IPS DF 4.7 (cell line): ENCODE measurements at regions not wholly inside any gene's neighbourhood (a gene's known extent, or its start where the extent isn't known, plus 50 kb on each side); places are given as distances from the start of the nearest gene placed in this dataset.
A peak's percentile ranks its signal among the peaks of the same experiment; 100 is the strongest.

Experiments
- DNase-seq: peaks from one replicate; pipeline ENCODE4 v3.0.0-alpha.2; 2013; ENCODE audit warnings: low spot score; ENCODE audit errors: extremely low read depth

DNA sequence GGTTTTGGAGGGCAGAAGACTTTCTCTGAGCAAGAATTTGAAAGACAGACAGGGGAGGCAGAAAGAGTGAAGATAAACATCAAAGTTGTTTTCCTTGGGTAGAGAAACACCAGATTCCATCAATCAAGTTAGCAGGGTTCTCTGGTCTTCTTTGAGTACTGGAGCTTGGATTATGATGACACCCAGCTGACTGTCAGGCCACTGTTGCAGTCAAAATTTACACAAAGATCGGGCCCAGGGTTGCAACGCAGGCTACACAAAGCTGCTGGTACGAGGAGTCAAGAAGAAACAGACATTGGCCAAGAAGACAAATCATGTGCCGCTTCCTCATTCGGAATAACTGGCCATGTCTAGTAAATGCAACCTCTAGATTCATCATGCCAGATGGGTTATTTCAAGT is 396.2 kb upstream of the XYLT1 start:
- DNase-seq, result no peak

DNA sequence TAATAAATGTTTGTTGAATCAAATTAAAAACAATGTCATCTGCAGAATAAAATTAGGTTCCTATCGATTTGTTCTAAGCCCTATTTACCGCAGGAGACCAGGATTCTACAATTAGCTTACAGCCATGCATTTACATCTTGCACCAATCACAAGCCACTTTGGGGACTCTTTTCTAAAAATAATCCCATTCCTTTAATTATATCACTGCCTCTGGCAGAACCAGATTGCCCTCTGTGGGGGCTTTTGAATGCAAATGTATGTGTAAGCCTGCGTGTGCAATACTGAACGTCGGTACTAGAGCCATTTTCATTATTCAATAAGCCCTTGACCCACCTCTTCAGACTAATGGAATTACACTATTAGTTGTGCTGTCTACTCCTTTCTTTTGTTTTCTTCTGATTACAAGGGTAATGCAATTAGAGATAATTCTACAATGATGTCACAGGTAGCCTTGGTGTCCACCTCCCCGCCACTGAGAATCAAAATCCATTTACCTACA is 391.3 kb upstream of the XYLT1 start:
- DNase-seq, result no peak

DNA sequence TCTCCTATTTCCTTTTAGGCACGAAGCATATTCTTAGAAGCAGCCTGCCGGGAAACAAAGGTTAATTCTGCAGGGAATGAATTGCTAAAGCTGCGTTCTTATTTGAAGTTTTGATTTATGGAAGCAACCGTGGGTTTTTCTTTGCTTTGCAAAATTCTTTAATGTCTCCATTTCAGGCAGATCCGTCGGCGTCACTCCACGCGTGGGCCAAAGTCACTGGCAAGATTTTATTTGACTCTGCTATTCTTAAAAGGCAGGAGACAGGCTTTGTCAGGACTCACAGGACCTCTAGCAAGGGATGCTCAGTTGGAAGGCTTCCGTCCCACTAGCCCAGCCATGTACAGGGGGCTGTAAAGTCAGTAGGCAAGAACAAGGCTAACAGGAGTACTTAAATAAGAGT is 387.3 kb upstream of the XYLT1 start:
- no peak for DNase-seq

DNA sequence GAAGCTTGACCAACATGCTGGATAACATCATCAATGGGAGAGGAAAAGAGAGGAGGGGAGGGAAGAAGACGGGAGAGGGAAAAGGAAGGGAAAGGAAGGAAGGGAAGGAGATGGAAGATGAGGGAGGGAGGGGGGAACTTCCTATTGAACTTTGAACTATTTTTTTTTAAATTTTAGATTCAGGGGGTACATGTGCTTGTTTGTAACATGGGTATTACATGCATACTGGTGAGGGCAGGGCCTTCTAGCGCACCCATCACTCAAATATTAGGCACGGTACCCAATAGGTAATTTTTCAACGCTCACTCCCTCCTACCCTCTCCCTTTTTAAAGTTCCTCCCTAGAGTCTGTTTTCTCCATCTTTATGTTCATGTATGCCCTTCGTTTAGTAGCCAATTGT is 383.2 kb upstream of the XYLT1 start:
- DNase-seq, result no peak

GRCh38 chr16:17852977-17853702 is 382.4 kb upstream of the XYLT1 start:
- DNase-seq, result no peak

DNA sequence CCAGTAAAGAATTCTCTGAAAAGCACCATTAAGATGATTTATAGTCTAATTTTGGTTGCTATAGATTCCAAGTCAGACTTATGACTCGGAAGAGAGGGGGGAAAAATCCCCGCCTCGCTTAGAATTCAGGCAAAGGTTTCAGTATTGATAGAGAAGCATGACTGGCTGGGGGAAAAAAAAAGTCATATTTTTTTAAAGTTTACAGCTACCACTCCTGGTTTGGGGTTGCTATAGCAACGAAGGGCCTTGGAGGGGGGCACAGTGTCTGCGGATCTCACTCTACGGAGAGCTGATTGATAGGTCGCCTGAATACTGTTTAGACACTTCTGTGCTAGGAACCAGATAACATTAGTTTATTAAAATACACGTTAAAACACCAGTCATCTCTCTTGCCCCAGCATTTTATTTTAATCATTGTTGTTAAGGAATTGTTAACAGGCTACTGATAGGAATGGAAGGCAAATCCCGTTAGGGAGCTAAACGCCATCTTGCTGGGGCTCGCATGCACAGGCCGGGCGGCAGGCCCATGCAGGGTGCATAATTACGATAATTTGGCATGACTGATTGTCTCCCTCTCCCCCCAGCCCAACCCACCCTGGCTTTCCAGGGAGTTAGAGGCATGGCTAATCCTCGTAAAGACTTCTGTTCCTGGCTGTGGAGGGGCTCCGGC is 380.0 kb upstream of the XYLT1 start:
- DNase-seq, result no peak

GRCh38 chr16:17847234-17847795 is 376.6 kb upstream of the XYLT1 start:
- DNase-seq, result no peak

DNA sequence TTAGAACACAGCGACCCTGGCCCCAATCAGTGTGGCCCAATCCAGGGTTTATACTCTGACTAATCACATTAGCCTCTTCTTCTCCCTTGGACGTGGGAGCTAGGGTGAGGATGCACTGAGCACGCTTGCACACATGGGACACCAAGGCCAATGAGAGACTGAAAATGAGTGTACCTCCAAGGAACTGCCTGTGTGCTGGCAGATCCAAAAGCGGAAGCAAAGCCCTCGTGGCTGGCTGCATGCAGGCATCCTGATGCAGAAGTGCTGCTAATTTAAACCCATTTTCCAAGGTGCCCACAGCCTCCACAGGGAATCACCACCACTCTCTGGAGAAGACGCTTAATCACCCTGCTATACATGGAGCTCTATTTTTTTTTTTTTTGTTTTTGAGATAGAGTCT is 375.3 kb upstream of the XYLT1 start:
- DNase-seq, result no peak

GRCh38 chr16:17845031-17845430 is 374.3 kb upstream of the XYLT1 start:
- DNase-seq, result no peak

DNA sequence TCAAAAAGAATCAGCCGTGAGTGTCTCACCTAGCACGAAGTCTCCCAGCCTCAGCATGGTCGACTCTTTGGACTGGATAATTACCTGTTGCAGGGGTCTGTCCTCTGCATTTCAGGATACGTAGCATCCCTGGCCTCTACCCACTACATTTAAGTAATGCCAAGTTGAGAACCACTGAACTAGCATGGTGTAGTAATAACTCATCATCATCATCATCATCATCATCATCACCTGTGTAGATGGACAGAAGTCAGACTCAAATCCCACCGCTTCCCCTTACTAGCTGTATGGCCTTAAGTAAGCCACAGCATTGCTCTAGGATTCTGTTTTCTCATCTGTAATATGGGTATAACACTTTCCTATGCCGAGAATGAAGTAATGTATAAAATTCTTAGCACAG is 373.1 kb upstream of the XYLT1 start:
- no peak for DNase-seq

DNA sequence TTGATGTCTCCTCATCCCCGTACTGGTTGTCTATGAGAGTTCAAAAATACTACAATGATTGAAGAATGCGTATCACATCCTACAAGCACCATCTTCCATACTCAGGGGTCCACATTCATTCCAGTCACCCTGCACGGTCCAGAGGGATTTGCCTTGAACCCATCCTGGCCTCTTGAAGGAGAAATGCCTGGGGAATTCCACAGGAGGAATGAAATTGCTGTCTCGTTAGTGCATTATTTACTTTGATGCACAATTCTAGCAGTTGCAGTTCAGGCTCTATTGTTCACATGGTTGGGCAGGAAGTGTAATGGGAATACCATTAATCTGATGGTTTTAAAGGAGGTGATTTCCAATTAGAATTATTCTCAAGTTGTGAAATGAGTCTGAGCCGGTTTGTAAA is 369.1 kb upstream of the XYLT1 start:
- no peak for DNase-seq

GRCh38 chr16:17839272-17839671 is 368.5 kb upstream of the XYLT1 start:
- no peak for DNase-seq

DNA sequence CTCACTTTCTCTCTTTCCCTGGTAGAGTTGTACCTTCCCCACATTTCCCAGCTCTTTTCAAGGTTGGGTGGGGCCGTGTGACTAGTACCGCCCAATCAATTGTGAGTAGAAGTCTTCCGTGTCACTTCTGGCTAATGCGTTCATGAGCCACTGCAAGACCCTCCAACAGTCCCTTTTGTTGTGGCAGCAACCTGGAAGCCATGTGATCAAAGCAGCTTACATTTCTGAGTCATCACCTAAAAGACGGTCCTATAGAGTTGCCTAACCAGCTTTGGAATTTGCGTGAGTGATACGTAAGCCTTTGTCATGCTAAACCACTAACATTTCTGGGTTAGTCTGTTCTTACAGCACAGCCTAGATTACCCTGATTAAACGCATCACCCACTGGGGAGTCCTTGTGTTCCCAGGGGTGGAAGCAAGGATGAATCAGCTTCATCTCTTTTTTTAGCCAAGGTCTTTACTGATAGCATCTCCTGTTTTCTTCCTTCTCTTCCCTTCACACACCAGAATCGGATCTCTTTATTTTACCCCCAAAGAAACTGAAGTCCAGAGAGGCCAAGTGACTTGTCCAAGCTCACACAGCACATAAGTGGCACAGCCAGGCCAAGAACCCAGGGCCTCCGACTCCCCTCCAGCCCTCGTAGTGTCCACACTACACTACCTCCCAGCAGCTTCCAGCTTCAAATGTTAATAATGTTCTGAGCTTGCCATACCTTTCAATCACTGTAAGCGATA is 366.3 kb upstream of the XYLT1 start:
- peak; percentile 75 for DNase-seq

DNA sequence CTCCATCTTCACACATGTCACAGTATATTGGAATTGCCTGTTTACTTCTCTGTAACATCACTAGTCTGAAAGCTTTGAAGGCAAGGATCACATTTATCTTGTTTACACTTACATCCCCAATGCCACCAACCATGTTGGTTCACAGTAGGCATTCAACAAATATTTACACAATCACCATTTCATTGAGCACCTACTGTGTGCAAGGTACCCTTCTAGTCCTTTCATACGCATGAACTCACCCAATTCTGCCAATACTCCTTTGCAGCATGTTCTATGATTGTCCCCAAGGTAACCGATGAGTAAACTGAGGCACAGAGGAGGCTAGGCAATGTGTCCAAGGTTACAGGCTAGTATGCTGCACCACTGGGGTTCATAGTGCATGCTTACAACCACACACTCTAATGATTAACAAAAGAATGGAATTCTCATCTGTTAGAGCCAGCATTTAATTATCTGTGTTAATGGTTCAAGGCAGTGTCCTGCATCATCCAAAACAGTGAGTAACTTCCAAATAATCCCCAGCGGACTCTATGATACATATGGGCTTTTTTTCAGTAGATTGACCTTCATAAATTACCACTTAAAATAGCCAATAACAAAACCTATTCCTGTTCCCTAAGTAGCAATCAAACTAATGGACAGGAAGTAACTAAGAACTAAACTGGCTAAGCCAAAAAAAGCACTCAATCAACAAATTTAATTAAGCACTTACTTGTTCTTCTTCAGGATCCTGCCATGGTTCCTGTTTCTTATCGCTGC is 364.5 kb upstream of the XYLT1 start:
- DNase-seq, result no peak

- DNase-seq, result no peak
Measured at GRCh38 chr16:17832738-17833137, 362.0 kb upstream of the XYLT1 start.

GRCh38 chr16:17831330-17831729 is 360.6 kb upstream of the XYLT1 start:
- DNase-seq, result no peak

DNA sequence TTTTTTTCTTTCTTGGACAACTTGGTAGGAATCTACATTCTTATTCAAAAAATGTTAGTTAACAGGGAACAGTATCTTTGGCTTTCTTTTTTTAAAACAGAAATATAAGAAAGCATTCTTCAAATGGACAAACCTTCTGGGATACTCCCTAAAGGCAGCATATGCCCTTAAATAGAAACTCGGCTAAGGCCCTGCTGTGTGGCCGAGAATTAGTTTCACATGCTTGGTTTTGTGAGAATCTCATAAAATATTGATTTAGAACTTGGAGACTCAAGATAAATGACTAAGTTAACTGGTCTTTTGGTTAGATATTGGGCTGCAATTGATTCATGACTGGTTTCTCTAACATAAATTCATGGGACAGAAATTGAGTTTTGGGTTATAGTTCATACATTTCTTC is 359.9 kb upstream of the XYLT1 start:
- DNase-seq, result no peak

GRCh38 chr16:17829811-17830210 is 359.1 kb upstream of the XYLT1 start:
- DNase-seq, result no peak

DNA sequence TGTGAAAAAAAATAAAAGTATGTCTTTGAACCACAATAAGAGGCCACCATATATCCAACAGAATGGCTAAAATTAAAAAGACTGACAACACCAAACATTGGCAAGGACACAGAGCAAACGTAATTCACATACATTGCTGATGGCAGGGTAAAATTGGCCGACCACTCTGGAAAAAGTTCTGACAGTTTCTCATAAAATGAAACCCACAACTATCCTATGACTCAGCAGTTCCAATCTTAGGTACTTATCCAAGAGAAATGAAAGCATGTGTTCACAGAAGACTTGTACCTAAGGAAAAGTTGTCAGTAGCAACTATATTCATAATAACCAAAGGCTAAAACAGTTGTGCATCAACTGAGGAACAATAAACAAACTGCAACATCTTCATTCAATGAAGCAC is 357.3 kb upstream of the XYLT1 start:
- no peak for DNase-seq

GRCh38 chr16:17827313-17827712 is 356.6 kb upstream of the XYLT1 start:
- no peak for DNase-seq

DNA sequence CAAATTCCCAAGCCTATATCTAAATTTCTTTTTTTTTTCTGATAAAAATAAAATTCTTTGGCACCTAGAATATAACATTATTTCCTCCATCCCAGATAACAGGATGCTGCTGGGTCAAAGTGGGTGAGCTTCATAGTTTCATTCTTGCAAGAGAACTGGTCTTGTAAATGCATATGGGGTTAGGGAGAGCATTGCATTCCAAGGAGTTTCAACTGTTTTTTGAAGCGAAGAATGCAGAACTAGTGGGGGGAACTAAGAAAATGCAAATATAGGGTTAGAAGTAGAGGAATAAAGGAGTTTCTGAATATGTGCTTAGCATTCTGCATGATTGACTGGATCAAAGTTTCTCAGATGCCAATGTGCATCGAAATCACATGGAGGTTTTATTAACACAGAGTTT is 347.2 kb upstream of the XYLT1 start:
- no peak for DNase-seq
